Hepatocyte (in vitro differentiated cells): ENCODE measurements at regions not wholly inside any gene's neighbourhood (a gene's known extent, or its start where the extent isn't known, plus 50 kb on each side); places are given as distances from the start of the nearest gene placed in this dataset.
"Not testable (repeated sequence)": the region's sequence is repeated elsewhere in the genome, so short reads cannot be mapped to it uniquely, and the experiment has no call there.

Experiments used
- DNase-seq: peaks from one replicate; pipeline ENCODE4 v3.0.0-alpha.2; 2016; ENCODE audit warnings: low spot score
- H2AFZ ChIP-seq: fragments of 200-600 bp; sonication (generic); 2 replicates; pipeline ENCODE4 v1.6.0; 2016; ENCODE audit warnings: antibody characterized with exemption, mild to moderate bottlenecking
- H3K27ac ChIP-seq: fragments of 200-600 bp; sonication (generic); 2 replicates; pipeline ENCODE4 v1.5.1; 2016; ENCODE audit warnings: mild to moderate bottlenecking
- H3K27me3 ChIP-seq: fragments of 200-600 bp; sonication (generic); 2 replicates; pipeline ENCODE4 v1.6.1; 2016
- H3K36me3 ChIP-seq: fragments of 200-600 bp; sonication (generic); replicated peaks from 2 replicates; pipeline ENCODE4 v1.5.1; 2016; ENCODE audit warnings: low read depth; ENCODE audit not compliant: insufficient read depth
- H3K4me1 ChIP-seq: fragments of 200-600 bp; sonication (generic); 2 replicates; pipeline ENCODE4 v1.5.1; 2016; ENCODE audit warnings: mild to moderate bottlenecking, moderate library complexity; ENCODE audit not compliant: insufficient read depth
- H3K4me2 ChIP-seq: fragments of 200-600 bp; sonication (generic); 2 replicates; pipeline ENCODE4 v1.6.0; 2016
- H3K4me3 ChIP-seq: fragments of 200-600 bp; sonication (generic); 2 replicates; pipeline ENCODE4 v1.5.1; 2016; ENCODE audit warnings: mild to moderate bottlenecking
- H3K79me2 ChIP-seq: fragments of 200-600 bp; sonication (generic); 2 replicates; pipeline ENCODE4 v1.6.0; 2017; ENCODE audit warnings: mild to moderate bottlenecking
- H3K9me2 ChIP-seq: fragments of 200-600 bp; sonication (generic); replicated peaks from 2 replicates; pipeline ENCODE4 v1.6.0; 2017; ENCODE audit warnings: mild to moderate bottlenecking; ENCODE audit not compliant: insufficient read depth
- H3K9me3 ChIP-seq: fragments of 200-600 bp; sonication (generic); 2 replicates; pipeline ENCODE4 v1.5.1; 2016; ENCODE audit warnings: low read depth, mild to moderate bottlenecking
- H4K20me1 ChIP-seq: fragments of 200-600 bp; sonication (generic); 2 replicates; pipeline ENCODE4 v1.6.0; 2016; ENCODE audit warnings: mild to moderate bottlenecking; ENCODE audit not compliant: insufficient read depth, poor library complexity, severe bottlenecking
- CTCF ChIP-seq: fragments of 200-600 bp; sonication (generic); IDR thresholded peaks from 2 replicates; pipeline ENCODE4 v1.5.1; 2016; ENCODE audit warnings: antibody characterized with exemption, mild to moderate bottlenecking; ENCODE audit not compliant: poor library complexity
- EZH2 ChIP-seq: fragments of 200-600 bp; sonication (generic); IDR thresholded peaks from 2 replicates; pipeline ENCODE4 v1.6.1; 2016; ENCODE audit warnings: antibody characterized with exemption, mild to moderate bottlenecking, borderline replicate concordance
- EZH2phosphoT487 ChIP-seq: fragments of 200-600 bp; sonication (generic); IDR thresholded peaks from one replicate; pipeline ENCODE4 v1.6.1; 2018; ENCODE audit warnings: antibody characterized with exemption, mild to moderate bottlenecking, low read depth, moderate library complexity; ENCODE audit not compliant: unreplicated experiment, severe bottlenecking
- WGBS: methylation state at CpG from one replicate; pipeline ENCODE4 v1.1.6; 2016; ENCODE audit warnings: low lambda C conversion rate; ENCODE audit errors: missing lambda C conversion rate; 5-methylcytosine and 5-hydroxymethylcytosine counted together

DNA sequence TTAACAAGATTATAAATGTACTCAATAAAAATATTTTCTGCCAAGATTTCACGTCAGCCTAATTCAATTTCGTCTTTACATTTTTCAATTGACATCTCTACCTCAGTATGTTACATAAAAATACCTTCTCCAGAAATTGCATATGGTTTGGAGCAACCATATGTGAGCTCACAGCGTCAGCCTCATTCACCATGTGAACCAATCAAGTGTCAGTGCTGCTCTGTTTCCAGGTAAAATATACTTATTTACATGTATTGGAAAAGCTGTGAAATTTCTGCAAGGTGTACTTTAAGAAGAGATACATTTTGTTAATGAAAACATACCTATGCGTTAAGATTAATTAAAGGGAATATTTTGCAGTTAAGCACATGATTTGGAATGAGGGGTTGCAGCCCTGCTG is 110.7 kb upstream of the PRSS1 start:
- Histone ChIP-seq H3K27ac (no peak overlapping the region), H3K4me3 (no peak overlapping the region), H3K36me3 (no peaks in the 10 kb centered on the region), H3K27me3 (peaks cover 11% of the 10 kb centered on the region), H3K79me2 (no peaks in the 10 kb centered on the region), H3K9me3 (no peaks in the 10 kb centered on the region), H4K20me1 (no peaks in the 10 kb centered on the region), H3K4me2 (no peak overlapping the region), H3K4me1 (no peaks in the 10 kb centered on the region), H3K9me2 (no peaks in the 10 kb centered on the region), H2AFZ (no peak overlapping the region)
- TF ChIP-seq EZH2phosphoT487, result no peak
- no peak for TF ChIP-seq CTCF
- no peak for TF ChIP-seq EZH2
- no peak for DNase-seq
- 88% methylated on average over 4 of the region's 4 CpGs for WGBS

GRCh38 chr7:142637240-142637639 is 112.0 kb upstream of the PRSS1 start:
- H2AFZ ChIP-seq, result no peak overlapping the region
- no peaks in the 10 kb centered on the region for H4K20me1 ChIP-seq
- H3K79me2 ChIP-seq, result no peaks in the 10 kb centered on the region
- no peak overlapping the region for H3K4me3 ChIP-seq
- no peaks in the 10 kb centered on the region for H3K36me3 ChIP-seq
- no peak for DNase-seq
- no peak overlapping the region for H3K4me2 ChIP-seq
- no peaks in the 10 kb centered on the region for H3K9me2 ChIP-seq
- no peak for TF ChIP-seq CTCF
- no peak for TF ChIP-seq EZH2
- TF ChIP-seq EZH2phosphoT487, result no peak
- peaks cover 8% of the 10 kb centered on the region for H3K27me3 ChIP-seq
- no peaks in the 10 kb centered on the region for H3K9me3 ChIP-seq
- no peaks in the 10 kb centered on the region for H3K4me1 ChIP-seq
- H3K27ac ChIP-seq, result no peak overlapping the region
- WGBS, result 66% methylated on average over 5 of the region's 5 CpGs

DNA sequence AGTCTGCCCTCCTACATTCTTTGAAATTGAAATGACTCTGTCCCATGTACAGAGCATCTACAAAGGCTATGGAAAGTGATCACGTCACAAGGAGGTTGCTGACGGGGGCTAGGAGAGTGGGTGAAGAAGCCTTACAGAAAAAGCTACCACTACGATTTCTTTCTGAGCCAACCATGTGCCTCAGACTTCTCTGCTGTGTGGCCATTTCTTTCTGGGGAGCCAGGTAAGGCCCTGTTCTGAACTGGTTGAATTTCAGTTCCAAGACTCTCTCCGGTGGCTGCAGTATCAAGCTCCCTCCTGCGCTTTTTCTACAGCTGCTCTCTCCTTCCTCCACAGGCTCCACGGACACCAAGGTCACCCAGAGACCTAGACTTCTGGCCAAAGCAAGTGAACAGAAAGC is 112.5 kb upstream of the PRSS1 start:
- Histone ChIP-seq H3K4me2 (no peak overlapping the region), H4K20me1 (no peaks in the 10 kb centered on the region), H2AFZ (no peak overlapping the region), H3K9me2 (no peaks in the 10 kb centered on the region), H3K4me1 (no peaks in the 10 kb centered on the region), H3K36me3 (no peaks in the 10 kb centered on the region), H3K9me3 (no peaks in the 10 kb centered on the region), H3K27me3 (peaks cover 13% of the 10 kb centered on the region), H3K27ac (no peak overlapping the region), H3K79me2 (no peaks in the 10 kb centered on the region), H3K4me3 (no peak overlapping the region)
- TF ChIP-seq EZH2phosphoT487, result no peak
- TF ChIP-seq EZH2, result no peak
- TF ChIP-seq CTCF, result no peak
- WGBS, result 84% methylated on average over 6 of the region's 6 CpGs
- DNase-seq, result no peak

GRCh38 chr7:142636107-142636506 is 113.2 kb upstream of the PRSS1 start:
- not testable (repeated sequence) for H4K20me1 ChIP-seq, H3K9me2 ChIP-seq, H3K9me3 ChIP-seq, H3K79me2 ChIP-seq, H2AFZ ChIP-seq, DNase-seq, H3K4me1 ChIP-seq, H3K4me2 ChIP-seq, H3K36me3 ChIP-seq, H3K4me3 ChIP-seq, H3K27ac ChIP-seq
- H3K27me3 ChIP-seq, result peaks cover 19% of the 10 kb centered on the region
- 98% methylated on average over 3 of the region's 3 CpGs for WGBS
